ENCODE measurements at regions not wholly inside any gene's neighbourhood (a gene's known extent, or its start where the extent isn't known, plus 50 kb on each side); places are given as distances from the start of the nearest gene placed in this dataset.

GRCh38 chr4:64756016-64756415 is 346.8 kb upstream of the TECRL start:
- TF ChIP-seq REST (IDR thresholded peaks at IDR 0.05; ENCODE audit: insufficient read depth in 1 of 2, low read depth in 2 of 2, low read length in 1 of 2) (no peak), TCF7L2 (IDR thresholded peaks at IDR 0.05; ENCODE audit: low read depth, low read length) (no peak), POLR2AphosphoS5 (IDR thresholded peaks at IDR 0.05; ENCODE audit: low read depth, low read length) (no peak), SIN3A (IDR thresholded peaks at IDR 0.05; ENCODE audit: borderline replicate concordance, insufficient read depth, low read depth, low read length) (no peak)
- TF ChIP-seq, protein P1, sequence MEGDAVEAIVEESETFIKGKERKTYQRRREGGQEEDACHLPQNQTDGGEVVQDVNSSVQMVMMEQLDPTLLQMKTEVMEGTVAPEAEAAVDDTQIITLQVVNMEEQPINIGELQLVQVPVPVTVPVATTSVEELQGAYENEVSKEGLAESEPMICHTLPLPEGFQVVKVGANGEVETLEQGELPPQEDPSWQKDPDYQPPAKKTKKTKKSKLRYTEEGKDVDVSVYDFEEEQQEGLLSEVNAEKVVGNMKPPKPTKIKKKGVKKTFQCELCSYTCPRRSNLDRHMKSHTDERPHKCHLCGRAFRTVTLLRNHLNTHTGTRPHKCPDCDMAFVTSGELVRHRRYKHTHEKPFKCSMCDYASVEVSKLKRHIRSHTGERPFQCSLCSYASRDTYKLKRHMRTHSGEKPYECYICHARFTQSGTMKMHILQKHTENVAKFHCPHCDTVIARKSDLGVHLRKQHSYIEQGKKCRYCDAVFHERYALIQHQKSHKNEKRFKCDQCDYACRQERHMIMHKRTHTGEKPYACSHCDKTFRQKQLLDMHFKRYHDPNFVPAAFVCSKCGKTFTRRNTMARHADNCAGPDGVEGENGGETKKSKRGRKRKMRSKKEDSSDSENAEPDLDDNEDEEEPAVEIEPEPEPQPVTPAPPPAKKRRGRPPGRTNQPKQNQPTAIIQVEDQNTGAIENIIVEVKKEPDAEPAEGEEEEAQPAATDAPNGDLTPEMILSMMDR (IDR thresholded peaks at IDR 0.05), result no peak
- no peaks in the 10 kb centered on the region for H3K36me3 ChIP-seq (ENCODE audit: control insufficient read depth, insufficient read depth, low read length)
- ChIA-PET CTCF (no interaction called here), POLR2A (no interaction called here)
- intact Hi-C loops (cut with micrococcal nuclease; ENCODE audit: unreplicated experiment) (no loop called here), in situ Hi-C loops (cut with HindIII; ENCODE audit: low pct_unique_long_range_greater_than_20kb, low sequenced_read_pairs) (no loop called here)
- no peaks in the 10 kb centered on the region for H3K27me3 ChIP-seq (ENCODE audit: control insufficient read depth, insufficient read depth, low read length)
- no peak overlapping the region for H3K27ac ChIP-seq (ENCODE audit: low read length)
- H3K9me3 ChIP-seq (ENCODE audit: control insufficient read depth, insufficient read depth, low read depth, low read length), result no peaks in the 10 kb centered on the region
- ATAC-seq (no peak), DNase-seq (ENCODE audit: low read depth, low spot score) (no peak)
- no TSS peak for BruUV-seq (replicated peaks)
- H3K4me3 ChIP-seq (ENCODE audit: low read depth in 2 of 2, low read length in 2 of 2), result no peak overlapping the region
- H3K4me1 ChIP-seq (ENCODE audit: control insufficient read depth, insufficient read depth, low read length), result no peaks in the 10 kb centered on the region

- in situ Hi-C loops (cut with HindIII; ENCODE audit: low pct_unique_long_range_greater_than_20kb, low sequenced_read_pairs), result no loop called here
- CTCF ChIA-PET, result no interaction called here
- no TSS peak for BruUV-seq (replicated peaks)
Measured at GRCh38 chr4:64747919-64748715, 338.9 kb upstream of the TECRL start.

More at GRCh38 chr4:64747919-64748715, 338.9 kb upstream of the TECRL start:
- intact Hi-C loops (cut with micrococcal nuclease; ENCODE audit: unreplicated experiment), result no loop called here
- no peak overlapping the region for H3K27ac ChIP-seq (ENCODE audit: low read length)
- H3K27me3 ChIP-seq (ENCODE audit: control insufficient read depth, insufficient read depth, low read length), result no peaks in the 10 kb centered on the region
- POLR2A ChIA-PET, result no interaction called here
- H3K9me3 ChIP-seq (ENCODE audit: control insufficient read depth, insufficient read depth, low read depth, low read length), result no peaks in the 10 kb centered on the region
- H3K4me1 ChIP-seq (ENCODE audit: control insufficient read depth, insufficient read depth, low read length), result no peaks in the 10 kb centered on the region
- TF ChIP-seq REST (IDR thresholded peaks at IDR 0.05; ENCODE audit: insufficient read depth in 1 of 2, low read depth in 2 of 2, low read length in 1 of 2), result no peak
- TF ChIP-seq, protein P1 (IDR thresholded peaks at IDR 0.05), result no peak
- no peak for DNase-seq (ENCODE audit: low read depth, low spot score)
- no peak overlapping the region for H3K4me3 ChIP-seq (ENCODE audit: low read depth in 2 of 2, low read length in 2 of 2)
- no peak for ATAC-seq
- H3K36me3 ChIP-seq (ENCODE audit: control insufficient read depth, insufficient read depth, low read length), result no peaks in the 10 kb centered on the region

Data from Panc1 (cell line).